Activated CD4-positive, CD25-positive, alpha-beta regulatory T cell treated with anti-CD3 and anti-CD28 coated beads, Interleukin-2, amount 50 U/mL, for 16 hours (primary cell): ENCODE measurements at regions not wholly inside any gene's neighbourhood (a gene's known extent, or its start where the extent isn't known, plus 50 kb on each side); places are given as distances from the start of the nearest gene placed in this dataset.
"Not testable (repeated sequence)": the region's sequence is repeated elsewhere in the genome, so short reads cannot be mapped to it uniquely, and the experiment has no call there.

Experiments used
- DNase-seq: peaks from one replicate; pipeline ENCODE4 v3.0.0-alpha.2; 2020; ENCODE audit warnings: low read depth, low spot score

GRCh38 chr17:64800987-64801386 lies 118.3 kb downstream of the LRRC37A3 start:
- not testable (repeated sequence) for DNase-seq

- DNase-seq: not testable (repeated sequence)
Measured at GRCh38 chr17:64800361-64800895, 118.8 kb downstream of the LRRC37A3 start.

- not testable (repeated sequence) for DNase-seq
Measured at GRCh38 chr17:64799543-64800188, 119.6 kb downstream of the LRRC37A3 start.

- not testable (repeated sequence) for DNase-seq
Measured at GRCh38 chr17:64798961-64799360, 120.3 kb downstream of the LRRC37A3 start.

GRCh38 chr17:64798489-64798790 lies 120.8 kb downstream of the LRRC37A3 start:
- not testable (repeated sequence) for DNase-seq

- DNase-seq: not testable (repeated sequence)
Measured at GRCh38 chr17:64797746-64798488, 121.4 kb downstream of the LRRC37A3 start.

- not testable (repeated sequence) for DNase-seq
Measured at GRCh38 chr17:64795342-64795741, 123.9 kb downstream of the LRRC37A3 start.

GRCh38 chr17:64794548-64795274 lies 124.6 kb downstream of the LRRC37A3 start:
- DNase-seq: not testable (repeated sequence)

GRCh38 chr17:64794113-64794512 lies 125.2 kb downstream of the LRRC37A3 start:
- DNase-seq: not testable (repeated sequence)

- not testable (repeated sequence) for DNase-seq
Measured at GRCh38 chr17:64792793-64793575, 126.3 kb downstream of the LRRC37A3 start.

- DNase-seq: not testable (repeated sequence)
Measured at GRCh38 chr17:64792276-64792675, 127.0 kb downstream of the LRRC37A3 start.

- not testable (repeated sequence) for DNase-seq
Measured at GRCh38 chr17:64791691-64792090, 127.6 kb downstream of the LRRC37A3 start.

- DNase-seq: not testable (repeated sequence)
Measured at GRCh38 chr17:64791226-64791625, 128.1 kb downstream of the LRRC37A3 start.

- DNase-seq: not testable (repeated sequence)
Measured at GRCh38 chr17:64790690-64791089, 128.6 kb upstream of the SMURF2 start.

- DNase-seq: not testable (repeated sequence)
Measured at GRCh38 chr17:64790193-64790592, 128.1 kb upstream of the SMURF2 start.

GRCh38 chr17:64789061-64789445 lies 126.9 kb upstream of the SMURF2 start:
- DNase-seq: not testable (repeated sequence)

GRCh38 chr17:64788286-64789060 lies 126.4 kb upstream of the SMURF2 start:
- DNase-seq: no peak

GRCh38 chr17:64787921-64788271 lies 125.8 kb upstream of the SMURF2 start:
- DNase-seq: no peak

GRCh38 chr17:64787255-64787920 lies 125.3 kb upstream of the SMURF2 start:
- DNase-seq: no peak

GRCh38 chr17:64786337-64786736 lies 124.2 kb upstream of the SMURF2 start:
- no peak for DNase-seq
